ENCODE measurements at regions not wholly inside any gene's neighbourhood (a gene's known extent, or its start where the extent isn't known, plus 50 kb on each side); places are given as distances from the start of the nearest gene placed in this dataset.

DNA sequence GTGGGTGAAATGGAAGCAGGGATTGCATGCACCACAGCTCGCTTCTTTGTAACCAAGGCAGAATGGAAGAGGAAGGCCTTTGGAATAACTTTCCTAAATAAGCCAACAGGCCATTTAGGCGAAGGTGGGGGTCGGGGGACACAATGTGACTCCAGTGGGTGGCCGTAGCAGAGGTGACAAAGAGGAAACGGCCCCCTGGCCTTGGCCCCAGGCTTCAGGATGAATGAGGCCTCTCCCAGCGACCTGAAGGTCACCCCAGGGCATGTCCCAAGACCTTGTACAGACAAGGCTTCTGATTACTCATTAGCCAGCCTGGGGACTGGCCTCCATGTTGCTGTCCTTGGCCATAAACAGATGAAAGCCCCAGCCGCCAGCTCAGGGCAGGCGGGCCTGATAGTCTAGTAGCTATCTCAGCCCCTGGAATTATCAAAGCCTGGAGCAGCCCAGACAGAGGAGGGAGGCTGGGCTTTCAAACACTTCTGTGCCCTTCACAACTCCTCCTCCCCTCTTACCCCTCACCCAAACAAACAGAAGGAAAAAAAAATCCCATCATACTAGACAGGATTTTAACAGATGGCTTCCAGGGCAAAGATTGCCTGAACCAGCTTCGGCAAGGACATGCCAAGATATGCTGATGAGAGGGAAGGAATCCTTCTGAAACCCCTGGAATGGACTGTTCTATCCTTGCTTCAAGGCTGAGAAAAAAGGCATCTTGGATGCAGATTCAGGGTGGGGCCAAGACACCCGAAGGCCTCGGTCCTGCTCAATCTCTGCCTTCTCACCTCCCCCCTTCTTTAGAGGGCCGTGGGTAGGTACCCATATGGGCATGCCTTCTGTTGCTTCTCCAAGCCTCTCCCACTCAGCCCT lies 142.3 kb upstream of the PARP11 start:
- FAIRE-seq (no peak), ATAC-seq (no peak), DNase-seq (ENCODE audit: low read depth in 1 of 2, low spot score in 1 of 2) (no peak)
- Histone ChIP-seq H3K27ac (no peak overlapping the region), H3K4me2 (no peak overlapping the region), H3K4me1 (no peaks in the 10 kb centered on the region), H3K4me3 (no peak overlapping the region), H3K9me3 (no peaks in the 10 kb centered on the region)
- WGBS (ENCODE audit: missing lambda C conversion rate), result 42% methylated on average over 11 of the region's 12 CpGs
- ChIA-PET CTCF (interaction anchor here (1.3 to 1.6 kb wide), 2 partner anchors 17 to 19 kb away, joined by 3 to 5 read pairs; no protein-coding TSS in a partner anchor), POLR2A (no interaction called here)
- TF ChIP-seq, protein P1, sequence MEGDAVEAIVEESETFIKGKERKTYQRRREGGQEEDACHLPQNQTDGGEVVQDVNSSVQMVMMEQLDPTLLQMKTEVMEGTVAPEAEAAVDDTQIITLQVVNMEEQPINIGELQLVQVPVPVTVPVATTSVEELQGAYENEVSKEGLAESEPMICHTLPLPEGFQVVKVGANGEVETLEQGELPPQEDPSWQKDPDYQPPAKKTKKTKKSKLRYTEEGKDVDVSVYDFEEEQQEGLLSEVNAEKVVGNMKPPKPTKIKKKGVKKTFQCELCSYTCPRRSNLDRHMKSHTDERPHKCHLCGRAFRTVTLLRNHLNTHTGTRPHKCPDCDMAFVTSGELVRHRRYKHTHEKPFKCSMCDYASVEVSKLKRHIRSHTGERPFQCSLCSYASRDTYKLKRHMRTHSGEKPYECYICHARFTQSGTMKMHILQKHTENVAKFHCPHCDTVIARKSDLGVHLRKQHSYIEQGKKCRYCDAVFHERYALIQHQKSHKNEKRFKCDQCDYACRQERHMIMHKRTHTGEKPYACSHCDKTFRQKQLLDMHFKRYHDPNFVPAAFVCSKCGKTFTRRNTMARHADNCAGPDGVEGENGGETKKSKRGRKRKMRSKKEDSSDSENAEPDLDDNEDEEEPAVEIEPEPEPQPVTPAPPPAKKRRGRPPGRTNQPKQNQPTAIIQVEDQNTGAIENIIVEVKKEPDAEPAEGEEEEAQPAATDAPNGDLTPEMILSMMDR (IDR thresholded peaks at IDR 0.05), result no peak
- TF ChIP-seq, protein P2, sequence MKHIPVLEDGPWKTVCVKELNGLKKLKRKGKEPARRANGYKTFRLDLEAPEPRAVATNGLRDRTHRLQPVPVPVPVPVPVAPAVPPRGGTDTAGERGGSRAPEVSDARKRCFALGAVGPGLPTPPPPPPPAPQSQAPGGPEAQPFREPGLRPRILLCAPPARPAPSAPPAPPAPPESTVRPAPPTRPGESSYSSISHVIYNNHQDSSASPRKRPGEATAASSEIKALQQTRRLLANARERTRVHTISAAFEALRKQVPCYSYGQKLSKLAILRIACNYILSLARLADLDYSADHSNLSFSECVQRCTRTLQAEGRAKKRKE (CRISPR knock-in tag; IDR thresholded peaks at IDR 0.05; ENCODE audit: low read depth), result no peak
- TF ChIP-seq CBX8 (IDR thresholded peaks at IDR 0.05) (no peak), NFE2L2 (conservative IDR thresholded peaks at IDR 0.05; ENCODE audit: low read length) (no peak), NPAS2 (CRISPR knock-in tag; IDR thresholded peaks at IDR 0.05; ENCODE audit: borderline replicate concordance) (no peak), JUN (IDR thresholded peaks at IDR 0.05) (no peak), PHF8 (IDR thresholded peaks at IDR 0.05; ENCODE audit: borderline replicate concordance, low read depth) (no peak), HMGXB4 (CRISPR knock-in tag; IDR thresholded peaks at IDR 0.05; ENCODE audit: borderline replicate concordance) (no peak), EHF (CRISPR knock-in tag; IDR thresholded peaks at IDR 0.05) (no peak), TFCP2L1 (CRISPR knock-in tag; IDR thresholded peaks at IDR 0.05) (no peak), HOXB5 (CRISPR knock-in tag; IDR thresholded peaks at IDR 0.05) (no peak), MAX (IDR thresholded peaks at IDR 0.05) (no peak), EHMT2 (IDR thresholded peaks at IDR 0.05; ENCODE audit: low read depth) (no peak), CEBPB (IDR thresholded peaks at IDR 0.05) (no peak), HOXA7 (CRISPR knock-in tag; IDR thresholded peaks at IDR 0.05) (no peak), SREBF2 (IDR thresholded peaks at IDR 0.05) (no peak), NR3C1 (IDR thresholded peaks at IDR 0.05) (no peak)
- TF ChIP-seq, protein P3, sequence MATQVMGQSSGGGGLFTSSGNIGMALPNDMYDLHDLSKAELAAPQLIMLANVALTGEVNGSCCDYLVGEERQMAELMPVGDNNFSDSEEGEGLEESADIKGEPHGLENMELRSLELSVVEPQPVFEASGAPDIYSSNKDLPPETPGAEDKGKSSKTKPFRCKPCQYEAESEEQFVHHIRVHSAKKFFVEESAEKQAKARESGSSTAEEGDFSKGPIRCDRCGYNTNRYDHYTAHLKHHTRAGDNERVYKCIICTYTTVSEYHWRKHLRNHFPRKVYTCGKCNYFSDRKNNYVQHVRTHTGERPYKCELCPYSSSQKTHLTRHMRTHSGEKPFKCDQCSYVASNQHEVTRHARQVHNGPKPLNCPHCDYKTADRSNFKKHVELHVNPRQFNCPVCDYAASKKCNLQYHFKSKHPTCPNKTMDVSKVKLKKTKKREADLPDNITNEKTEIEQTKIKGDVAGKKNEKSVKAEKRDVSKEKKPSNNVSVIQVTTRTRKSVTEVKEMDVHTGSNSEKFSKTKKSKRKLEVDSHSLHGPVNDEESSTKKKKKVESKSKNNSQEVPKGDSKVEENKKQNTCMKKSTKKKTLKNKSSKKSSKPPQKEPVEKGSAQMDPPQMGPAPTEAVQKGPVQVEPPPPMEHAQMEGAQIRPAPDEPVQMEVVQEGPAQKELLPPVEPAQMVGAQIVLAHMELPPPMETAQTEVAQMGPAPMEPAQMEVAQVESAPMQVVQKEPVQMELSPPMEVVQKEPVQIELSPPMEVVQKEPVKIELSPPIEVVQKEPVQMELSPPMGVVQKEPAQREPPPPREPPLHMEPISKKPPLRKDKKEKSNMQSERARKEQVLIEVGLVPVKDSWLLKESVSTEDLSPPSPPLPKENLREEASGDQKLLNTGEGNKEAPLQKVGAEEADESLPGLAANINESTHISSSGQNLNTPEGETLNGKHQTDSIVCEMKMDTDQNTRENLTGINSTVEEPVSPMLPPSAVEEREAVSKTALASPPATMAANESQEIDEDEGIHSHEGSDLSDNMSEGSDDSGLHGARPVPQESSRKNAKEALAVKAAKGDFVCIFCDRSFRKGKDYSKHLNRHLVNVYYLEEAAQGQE (IDR thresholded peaks at IDR 0.05), result no peak
- TF ChIP-seq, protein P4, sequence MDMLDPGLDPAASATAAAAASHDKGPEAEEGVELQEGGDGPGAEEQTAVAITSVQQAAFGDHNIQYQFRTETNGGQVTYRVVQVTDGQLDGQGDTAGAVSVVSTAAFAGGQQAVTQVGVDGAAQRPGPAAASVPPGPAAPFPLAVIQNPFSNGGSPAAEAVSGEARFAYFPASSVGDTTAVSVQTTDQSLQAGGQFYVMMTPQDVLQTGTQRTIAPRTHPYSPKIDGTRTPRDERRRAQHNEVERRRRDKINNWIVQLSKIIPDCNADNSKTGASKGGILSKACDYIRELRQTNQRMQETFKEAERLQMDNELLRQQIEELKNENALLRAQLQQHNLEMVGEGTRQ (IDR thresholded peaks at IDR 0.05), result no peak
